IMR-90 (cell line): ENCODE measurements at regions not wholly inside any gene's neighbourhood (a gene's known extent, or its start where the extent isn't known, plus 50 kb on each side); places are given as distances from the start of the nearest gene placed in this dataset.

Experiments
- CHD1 ChIP-seq: IDR thresholded peaks from 2 replicates; pipeline ENCODE4 v1.6.1; 2012; ENCODE audit warnings: low read depth, low read length, improper control_type of control experiment
- MAZ ChIP-seq: IDR thresholded peaks from 2 replicates; pipeline ENCODE4 v1.6.1; 2012; ENCODE audit warnings: low read depth, mild to moderate bottlenecking, low read length, improper control_type of control experiment, moderate library complexity, borderline replicate concordance
- MXI1 ChIP-seq: IDR thresholded peaks from 2 replicates; pipeline ENCODE4 v1.6.1; 2012; ENCODE audit warnings: low read depth, mild to moderate bottlenecking, low read length, moderate library complexity, borderline replicate concordance
- POLR2A ChIP-seq: IDR thresholded peaks from 2 replicates; pipeline ENCODE4 v1.6.1; 2012; ENCODE audit warnings: mild to moderate bottlenecking, low read depth, low read length
- RAD21 ChIP-seq: IDR thresholded peaks from 2 replicates; pipeline ENCODE4 v1.6.1; 2012; ENCODE audit warnings: low read length, improper control_type of control experiment
- RCOR1 ChIP-seq: IDR thresholded peaks from 2 replicates; pipeline ENCODE4 v1.6.1; 2012; ENCODE audit warnings: mild to moderate bottlenecking, low read length, improper control_type of control experiment; ENCODE audit not compliant: insufficient replicate concordance
- RFX5 ChIP-seq: IDR thresholded peaks from 2 replicates; pipeline ENCODE4 v1.8.0; 2012; ENCODE audit warnings: low read depth, mild to moderate bottlenecking, low read length, moderate library complexity
- SMC3 ChIP-seq: fragments of 150-350 bp; IDR thresholded peaks from 2 replicates; pipeline ENCODE4 v1.6.1; 2016; ENCODE audit warnings: low read depth, mild to moderate bottlenecking, antibody characterized with exemption, low read length, moderate library complexity
- TF ChIP-seq, protein P1 (sequence below): fragments of 150-350 bp; IDR thresholded peaks from 2 replicates; pipeline ENCODE4 v1.6.1; 2016; ENCODE audit warnings: low read depth, mild to moderate bottlenecking, low read length, moderate library complexity, borderline replicate concordance
- TF ChIP-seq, protein P2 (sequence below): conservative IDR thresholded peaks from 2 replicates; pipeline ENCODE4 v1.5.1; 2012; ENCODE audit warnings: mild to moderate bottlenecking, low read depth, low read length, improper control_type of control experiment
- TF ChIP-seq, protein P3 (sequence below): fragments of 150-350 bp; IDR thresholded peaks from 2 replicates; pipeline ENCODE4 v1.6.1; 2017; ENCODE audit warnings: mild to moderate bottlenecking, antibody characterized with exemption, low read length, low read depth

DNA sequence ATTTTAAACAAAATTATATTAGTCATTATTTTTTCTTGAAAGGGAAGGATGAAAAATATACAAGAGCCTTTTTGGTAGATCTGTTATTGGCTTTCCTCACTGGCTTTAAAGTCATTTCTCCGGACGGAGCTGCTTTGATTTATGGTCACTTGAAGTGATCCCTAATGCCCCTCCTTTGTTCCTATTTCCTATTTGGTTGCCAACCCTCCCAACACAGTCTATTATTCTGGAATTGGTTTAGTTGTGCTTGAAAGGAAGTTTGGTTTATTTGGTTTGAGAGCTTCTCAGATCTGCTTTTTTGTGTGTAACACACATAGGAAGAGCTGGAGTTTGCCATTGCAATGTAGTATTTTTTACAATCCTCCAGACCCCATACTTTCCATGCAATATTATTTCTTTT is 347.9 kb downstream of the RFPL4B start:
- TF ChIP-seq, protein P1, sequence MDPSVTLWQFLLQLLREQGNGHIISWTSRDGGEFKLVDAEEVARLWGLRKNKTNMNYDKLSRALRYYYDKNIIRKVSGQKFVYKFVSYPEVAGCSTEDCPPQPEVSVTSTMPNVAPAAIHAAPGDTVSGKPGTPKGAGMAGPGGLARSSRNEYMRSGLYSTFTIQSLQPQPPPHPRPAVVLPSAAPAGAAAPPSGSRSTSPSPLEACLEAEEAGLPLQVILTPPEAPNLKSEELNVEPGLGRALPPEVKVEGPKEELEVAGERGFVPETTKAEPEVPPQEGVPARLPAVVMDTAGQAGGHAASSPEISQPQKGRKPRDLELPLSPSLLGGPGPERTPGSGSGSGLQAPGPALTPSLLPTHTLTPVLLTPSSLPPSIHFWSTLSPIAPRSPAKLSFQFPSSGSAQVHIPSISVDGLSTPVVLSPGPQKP, result no peak
- TF ChIP-seq, protein P2, sequence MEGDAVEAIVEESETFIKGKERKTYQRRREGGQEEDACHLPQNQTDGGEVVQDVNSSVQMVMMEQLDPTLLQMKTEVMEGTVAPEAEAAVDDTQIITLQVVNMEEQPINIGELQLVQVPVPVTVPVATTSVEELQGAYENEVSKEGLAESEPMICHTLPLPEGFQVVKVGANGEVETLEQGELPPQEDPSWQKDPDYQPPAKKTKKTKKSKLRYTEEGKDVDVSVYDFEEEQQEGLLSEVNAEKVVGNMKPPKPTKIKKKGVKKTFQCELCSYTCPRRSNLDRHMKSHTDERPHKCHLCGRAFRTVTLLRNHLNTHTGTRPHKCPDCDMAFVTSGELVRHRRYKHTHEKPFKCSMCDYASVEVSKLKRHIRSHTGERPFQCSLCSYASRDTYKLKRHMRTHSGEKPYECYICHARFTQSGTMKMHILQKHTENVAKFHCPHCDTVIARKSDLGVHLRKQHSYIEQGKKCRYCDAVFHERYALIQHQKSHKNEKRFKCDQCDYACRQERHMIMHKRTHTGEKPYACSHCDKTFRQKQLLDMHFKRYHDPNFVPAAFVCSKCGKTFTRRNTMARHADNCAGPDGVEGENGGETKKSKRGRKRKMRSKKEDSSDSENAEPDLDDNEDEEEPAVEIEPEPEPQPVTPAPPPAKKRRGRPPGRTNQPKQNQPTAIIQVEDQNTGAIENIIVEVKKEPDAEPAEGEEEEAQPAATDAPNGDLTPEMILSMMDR, result no peak
- TF ChIP-seq CHD1 (no peak), POLR2A (no peak), RAD21 (no peak), SMC3 (no peak), RCOR1 (no peak), MXI1 (no peak), MAZ (no peak), RFX5 (no peak)
- TF ChIP-seq, protein P3, sequence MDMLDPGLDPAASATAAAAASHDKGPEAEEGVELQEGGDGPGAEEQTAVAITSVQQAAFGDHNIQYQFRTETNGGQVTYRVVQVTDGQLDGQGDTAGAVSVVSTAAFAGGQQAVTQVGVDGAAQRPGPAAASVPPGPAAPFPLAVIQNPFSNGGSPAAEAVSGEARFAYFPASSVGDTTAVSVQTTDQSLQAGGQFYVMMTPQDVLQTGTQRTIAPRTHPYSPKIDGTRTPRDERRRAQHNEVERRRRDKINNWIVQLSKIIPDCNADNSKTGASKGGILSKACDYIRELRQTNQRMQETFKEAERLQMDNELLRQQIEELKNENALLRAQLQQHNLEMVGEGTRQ, result no peak
